ENCODE measurements at regions not wholly inside any gene's neighbourhood (a gene's known extent, or its start where the extent isn't known, plus 50 kb on each side); places are given as distances from the start of the nearest gene placed in this dataset.

GRCh38 chr4:62471021-62471420 lies 1270.9 kb downstream of the ADGRL3 start:
- H3K36me3 Mint-ChIP-seq (ENCODE audit: low read depth), result no peaks in the 10 kb centered on the region

DNA sequence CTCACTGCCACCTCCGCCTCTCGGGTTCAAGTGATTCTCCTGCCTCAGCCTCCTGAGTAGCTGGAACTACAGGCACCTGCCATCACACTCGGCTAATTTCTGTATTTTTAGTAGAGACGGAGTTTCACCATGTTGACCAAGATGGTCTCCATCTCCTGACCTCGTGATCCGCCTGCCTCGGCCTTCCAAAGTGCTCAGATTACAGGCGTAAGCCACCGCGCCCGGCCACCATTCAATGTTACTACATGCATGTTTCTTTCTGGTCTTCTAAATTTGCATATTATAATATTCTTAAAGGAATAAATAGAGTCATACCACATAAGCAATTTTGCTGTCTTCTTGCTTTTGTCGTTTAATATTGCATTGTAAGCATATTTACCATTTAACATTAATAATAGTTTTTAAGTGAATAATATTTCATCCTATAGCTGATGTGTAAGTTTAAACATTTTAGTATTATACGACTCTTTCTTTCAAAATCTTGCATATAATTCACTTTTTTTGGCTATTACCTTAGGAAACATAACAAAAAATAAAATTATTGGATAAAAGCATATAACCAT lies 1270.4 kb downstream of the ADGRL3 start:
- Mint-ChIP-seq H3K4me3 (no peak overlapping the region), H3K27ac (no peak overlapping the region), H3K27me3 (no peaks in the 10 kb centered on the region), H3K4me1 (no peaks in the 10 kb centered on the region), H3K9me3 (ENCODE audit: low read depth) (peaks cover 15% of the 10 kb centered on the region), H3K36me3 (ENCODE audit: low read depth) (no peaks in the 10 kb centered on the region)
- intact Hi-C loops (cut with DNase I, micrococcal nuclease), result no loop called here
- CTCF ChIA-PET, result no interaction called here
- no peak for DNase-seq
- ATAC-seq, result no peak
- POLR2A ChIA-PET, result no interaction called here

More at GRCh38 chr4:62471021-62471420, 1270.9 kb downstream of the ADGRL3 start:
- Mint-ChIP-seq H3K27ac (no peak overlapping the region), H3K4me3 (no peak overlapping the region), H3K4me1 (no peaks in the 10 kb centered on the region), H3K27me3 (no peaks in the 10 kb centered on the region), H3K9me3 (ENCODE audit: low read depth) (peaks cover 12% of the 10 kb centered on the region)
- ChIA-PET POLR2A (no interaction called here), CTCF (no interaction called here)
- intact Hi-C loops (cut with DNase I, micrococcal nuclease), result no loop called here
- no peak for DNase-seq
- no peak for ATAC-seq

GRCh38 chr4:62470020-62470419 lies 1269.9 kb downstream of the ADGRL3 start:
- H3K9me3 Mint-ChIP-seq (ENCODE audit: low read depth), result peaks cover 15% of the 10 kb centered on the region
- H3K4me1 Mint-ChIP-seq, result no peaks in the 10 kb centered on the region
- POLR2A ChIA-PET, result no interaction called here
- DNase-seq (no peak), ATAC-seq (no peak)
- no peak overlapping the region for H3K27ac Mint-ChIP-seq
- H3K27me3 Mint-ChIP-seq, result no peaks in the 10 kb centered on the region
- intact Hi-C loops (cut with DNase I, micrococcal nuclease), result no loop called here
- no peak overlapping the region for H3K4me3 Mint-ChIP-seq
- no peaks in the 10 kb centered on the region for H3K36me3 Mint-ChIP-seq (ENCODE audit: low read depth)
- CTCF ChIA-PET, result no interaction called here

DNA sequence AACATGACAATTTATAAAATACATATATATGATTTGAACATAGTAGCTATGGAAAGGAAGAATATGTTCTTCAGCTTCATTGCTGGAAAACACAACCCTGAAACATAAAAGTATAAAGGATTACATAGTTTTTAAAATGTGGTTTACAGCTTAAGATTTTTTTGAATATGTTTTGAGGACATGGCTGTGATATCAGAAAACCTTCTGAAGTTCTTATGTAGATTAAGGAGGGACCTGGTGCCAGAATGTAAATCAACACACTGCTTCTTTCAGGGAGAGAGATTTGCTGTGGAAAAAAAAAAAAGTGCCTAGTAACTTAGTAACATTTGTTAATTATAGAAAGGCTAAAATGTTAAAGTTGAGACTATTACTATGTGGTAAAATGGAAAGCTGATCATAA lies 1261.8 kb downstream of the ADGRL3 start:
- Mint-ChIP-seq H3K4me1 (no peaks in the 10 kb centered on the region), H3K27me3 (no peaks in the 10 kb centered on the region), H3K9me3 (ENCODE audit: low read depth) (peaks cover 21% of the 10 kb centered on the region), H3K4me3 (no peak overlapping the region), H3K36me3 (ENCODE audit: low read depth) (no peaks in the 10 kb centered on the region), H3K27ac (no peak overlapping the region)
- ATAC-seq, result no peak
- CTCF ChIA-PET, result no interaction called here
- POLR2A ChIA-PET, result no interaction called here
- intact Hi-C loops (cut with DNase I, micrococcal nuclease), result no loop called here
- DNase-seq, result no peak

DNA sequence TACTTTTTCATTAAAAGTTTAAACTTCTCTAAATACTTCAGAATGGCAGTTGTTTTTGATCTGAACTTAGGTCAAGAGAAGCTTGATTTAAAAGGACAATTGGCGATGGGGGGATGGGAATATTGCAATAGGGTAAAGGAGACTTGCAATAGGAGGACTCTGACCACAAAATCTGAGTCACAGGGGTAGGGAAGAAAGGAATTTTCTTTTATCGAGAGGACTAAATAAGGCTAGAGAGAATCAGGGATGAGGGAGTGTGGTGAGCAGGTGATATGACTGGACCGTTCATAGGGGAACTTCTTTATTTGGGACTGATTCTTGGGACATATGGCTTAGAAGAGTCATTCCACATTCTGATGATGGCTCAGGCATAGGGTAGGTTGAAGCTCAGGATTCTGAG lies 1260.2 kb downstream of the ADGRL3 start:
- H3K4me1 Mint-ChIP-seq, result no peaks in the 10 kb centered on the region
- POLR2A ChIA-PET, result no interaction called here
- H3K36me3 Mint-ChIP-seq (ENCODE audit: low read depth), result no peaks in the 10 kb centered on the region
- intact Hi-C loops (cut with DNase I, micrococcal nuclease), result no loop called here
- DNase-seq, result no peak
- CTCF ChIA-PET, result no interaction called here
- no peaks in the 10 kb centered on the region for H3K27me3 Mint-ChIP-seq
- no peak for ATAC-seq
- peaks cover 14% of the 10 kb centered on the region for H3K9me3 Mint-ChIP-seq (ENCODE audit: low read depth)
- H3K27ac Mint-ChIP-seq, result no peak overlapping the region
- H3K4me3 Mint-ChIP-seq, result no peak overlapping the region

DNA sequence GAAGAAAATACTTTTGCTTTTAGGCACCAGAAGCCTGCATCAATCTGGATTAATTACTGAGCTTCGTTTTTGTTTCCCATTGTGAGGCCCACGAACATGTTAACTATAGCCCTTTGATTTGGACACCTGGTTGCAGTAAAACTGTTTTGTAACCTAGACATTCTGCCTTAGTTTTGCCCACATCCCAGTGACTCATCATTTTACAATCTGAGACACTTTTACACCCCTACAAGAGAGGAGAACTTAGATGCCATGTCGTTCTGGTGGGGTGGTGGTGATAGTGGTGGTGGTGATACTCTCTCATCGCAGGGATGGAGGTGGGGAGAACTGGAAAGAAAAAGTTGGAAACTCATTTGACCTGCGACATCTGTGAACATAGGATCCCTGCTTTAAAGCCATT lies 1257.2 kb downstream of the ADGRL3 start:
- ChIA-PET POLR2A (no interaction called here), CTCF (no interaction called here)
- no peaks in the 10 kb centered on the region for H3K27me3 Mint-ChIP-seq
- H3K9me3 Mint-ChIP-seq (ENCODE audit: low read depth), result peaks cover 9% of the 10 kb centered on the region
- H3K4me1 Mint-ChIP-seq, result no peaks in the 10 kb centered on the region
- H3K27ac Mint-ChIP-seq, result no peak overlapping the region
- no peak for ATAC-seq
- H3K4me3 Mint-ChIP-seq, result no peak overlapping the region
- no peaks in the 10 kb centered on the region for H3K36me3 Mint-ChIP-seq (ENCODE audit: low read depth)
- intact Hi-C loops (cut with DNase I, micrococcal nuclease), result no loop called here
- DNase-seq, result no peak

GRCh38 chr4:62455871-62456270 lies 1255.7 kb downstream of the ADGRL3 start:
- intact Hi-C loops (cut with DNase I, micrococcal nuclease), result no loop called here
- no peaks in the 10 kb centered on the region for H3K27me3 Mint-ChIP-seq
- peaks cover 9% of the 10 kb centered on the region for H3K9me3 Mint-ChIP-seq (ENCODE audit: low read depth)
- ChIA-PET CTCF (no interaction called here), POLR2A (no interaction called here)
- no peak overlapping the region for H3K4me3 Mint-ChIP-seq
- DNase-seq (no peak), ATAC-seq (no peak)
- H3K4me1 Mint-ChIP-seq, result no peaks in the 10 kb centered on the region
- no peaks in the 10 kb centered on the region for H3K36me3 Mint-ChIP-seq (ENCODE audit: low read depth)
- H3K27ac Mint-ChIP-seq, result no peak overlapping the region

DNA sequence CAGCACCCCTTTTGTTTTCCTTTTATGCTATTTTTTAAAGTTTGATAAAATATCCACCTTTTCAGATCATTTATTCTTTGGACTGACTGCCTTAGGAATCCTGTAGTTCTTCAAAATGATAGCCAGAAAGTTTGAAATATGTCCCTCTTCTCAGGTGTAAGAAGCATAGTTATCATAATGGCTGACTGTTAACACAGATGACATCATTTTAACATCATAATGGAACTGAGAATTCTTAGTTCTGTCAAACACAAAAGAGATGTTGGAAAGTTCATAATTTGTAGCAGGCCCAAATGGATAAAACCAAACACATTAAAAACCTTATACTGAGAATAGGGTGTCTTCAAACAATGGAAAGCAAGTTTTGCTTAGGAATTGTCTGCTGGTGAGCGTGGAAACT lies 1254.4 kb downstream of the ADGRL3 start:
- no peaks in the 10 kb centered on the region for H3K36me3 Mint-ChIP-seq (ENCODE audit: low read depth)
- ChIA-PET POLR2A (no interaction called here), CTCF (no interaction called here)
- intact Hi-C loops (cut with DNase I, micrococcal nuclease), result no loop called here
- no peaks in the 10 kb centered on the region for H3K27me3 Mint-ChIP-seq
- H3K27ac Mint-ChIP-seq, result no peak overlapping the region
- ATAC-seq (no peak), DNase-seq (no peak)
- H3K4me1 Mint-ChIP-seq, result no peaks in the 10 kb centered on the region
- H3K9me3 Mint-ChIP-seq (ENCODE audit: low read depth), result peaks cover 6% of the 10 kb centered on the region
- no peak overlapping the region for H3K4me3 Mint-ChIP-seq

DNA sequence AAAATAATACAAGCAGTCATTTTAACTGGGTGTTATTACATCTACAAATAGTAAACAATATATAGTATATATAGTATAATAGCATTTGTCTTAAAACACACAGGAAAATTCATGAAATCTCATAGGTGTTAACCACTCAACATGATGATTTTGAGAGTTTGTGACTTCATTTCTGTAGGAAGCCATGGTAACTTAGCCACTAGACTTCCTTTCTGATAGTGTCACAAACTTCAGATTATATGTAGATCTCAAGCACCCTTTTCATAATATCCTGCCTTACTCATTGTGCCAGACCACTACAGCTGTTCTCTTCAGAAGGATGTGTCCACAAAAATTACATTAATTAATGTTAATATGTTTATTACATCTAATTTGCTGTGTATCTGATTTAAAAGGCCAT lies 1250.6 kb downstream of the ADGRL3 start:
- no peak for ATAC-seq
- no peak for DNase-seq
- Mint-ChIP-seq H3K36me3 (ENCODE audit: low read depth) (no peaks in the 10 kb centered on the region), H3K9me3 (ENCODE audit: low read depth) (peaks cover 2% of the 10 kb centered on the region), H3K4me3 (no peak overlapping the region), H3K27ac (no peak overlapping the region), H3K4me1 (no peaks in the 10 kb centered on the region), H3K27me3 (no peaks in the 10 kb centered on the region)
- ChIA-PET CTCF (no interaction called here), POLR2A (no interaction called here)
- intact Hi-C loops (cut with DNase I, micrococcal nuclease), result no loop called here

DNA sequence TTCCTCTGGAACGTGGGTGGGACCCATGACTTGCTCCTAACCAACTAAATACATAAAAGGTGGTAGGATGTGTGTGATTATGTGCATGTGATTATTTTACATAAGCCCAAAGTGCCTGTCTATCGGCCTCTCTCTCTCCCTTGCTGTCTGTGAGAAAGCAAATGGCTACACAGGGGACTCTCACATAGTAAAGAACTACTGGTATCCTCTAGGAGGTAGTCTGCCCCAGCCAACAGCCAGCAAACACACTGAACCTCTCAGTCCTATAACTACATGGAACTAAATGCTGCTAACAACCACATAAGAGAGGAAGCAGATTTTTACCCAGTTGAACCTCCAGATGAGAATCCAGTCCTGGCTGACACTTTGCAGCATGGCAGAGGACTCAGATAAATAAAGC lies 1249.4 kb downstream of the ADGRL3 start:
- ATAC-seq (no peak), DNase-seq (no peak)
- CTCF ChIA-PET, result no interaction called here
- intact Hi-C loops (cut with DNase I, micrococcal nuclease), result no loop called here
- Mint-ChIP-seq H3K4me3 (no peak overlapping the region), H3K4me1 (no peaks in the 10 kb centered on the region), H3K9me3 (ENCODE audit: low read depth) (peaks cover 2% of the 10 kb centered on the region), H3K27me3 (no peaks in the 10 kb centered on the region), H3K36me3 (ENCODE audit: low read depth) (no peaks in the 10 kb centered on the region), H3K27ac (no peak overlapping the region)
- POLR2A ChIA-PET, result no interaction called here

DNA sequence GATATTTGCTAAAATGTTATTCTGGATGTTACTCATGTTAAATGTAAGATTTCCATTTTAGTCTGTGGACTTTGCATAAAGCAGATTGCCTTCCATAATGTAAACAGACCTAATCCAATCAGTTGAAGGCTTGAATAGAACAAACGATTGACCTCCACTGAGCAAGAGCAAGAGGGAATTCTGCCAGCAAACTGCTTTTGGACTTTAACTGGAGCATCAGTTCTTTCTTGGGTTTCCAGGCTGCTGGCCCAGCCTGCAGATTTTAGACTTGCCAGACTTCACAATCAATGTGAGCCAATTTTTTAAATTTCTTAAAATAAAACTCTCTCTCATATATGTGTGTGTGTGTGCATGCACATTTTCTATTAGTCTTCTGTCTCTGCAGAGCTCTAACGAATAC lies 1248.8 kb downstream of the ADGRL3 start:
- Mint-ChIP-seq H3K4me1 (no peaks in the 10 kb centered on the region), H3K27ac (no peak overlapping the region), H3K9me3 (ENCODE audit: low read depth) (peaks cover 5% of the 10 kb centered on the region), H3K36me3 (ENCODE audit: low read depth) (no peaks in the 10 kb centered on the region), H3K4me3 (no peak overlapping the region), H3K27me3 (no peaks in the 10 kb centered on the region)
- POLR2A ChIA-PET, result no interaction called here
- DNase-seq (no peak), ATAC-seq (no peak)
- intact Hi-C loops (cut with DNase I, micrococcal nuclease), result no loop called here
- CTCF ChIA-PET, result no interaction called here

GRCh38 chr4:62439051-62439450 lies 1238.9 kb downstream of the ADGRL3 start:
- no peak overlapping the region for H3K4me3 Mint-ChIP-seq

DNA sequence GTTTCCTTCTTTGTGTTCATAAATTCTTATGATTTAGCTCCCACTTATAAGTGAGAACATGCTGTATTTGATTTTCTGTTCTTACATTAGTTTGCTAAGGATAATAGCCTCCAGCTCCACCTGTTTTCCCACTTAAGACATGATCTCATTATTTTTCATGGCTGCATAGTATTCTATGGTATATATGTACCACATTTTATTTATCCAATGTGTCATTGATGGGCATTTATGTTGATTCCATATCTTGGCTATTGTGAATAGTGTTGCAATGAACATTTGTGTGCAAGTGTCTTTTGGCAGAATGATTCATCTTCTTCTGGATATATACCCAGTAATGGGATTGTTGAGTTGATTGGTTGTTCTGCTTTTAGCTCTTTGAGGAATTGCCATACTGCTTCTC lies 1234.8 kb downstream of the ADGRL3 start:
- H3K9me3 Mint-ChIP-seq (ENCODE audit: low read depth), result peaks cover 27% of the 10 kb centered on the region
- intact Hi-C loops (cut with DNase I, micrococcal nuclease), result no loop called here

More at GRCh38 chr4:62439051-62439450, 1238.9 kb downstream of the ADGRL3 start:
- DNase-seq, result no peak
- peaks cover 31% of the 10 kb centered on the region for H3K9me3 Mint-ChIP-seq (ENCODE audit: low read depth)
- ChIA-PET POLR2A (no interaction called here), CTCF (no interaction called here)
- peaks cover 4% of the 10 kb centered on the region for H3K36me3 Mint-ChIP-seq (ENCODE audit: low read depth)
- intact Hi-C loops (cut with DNase I, micrococcal nuclease), result no loop called here
- no peak for ATAC-seq
- no peak overlapping the region for H3K27ac Mint-ChIP-seq
- no peaks in the 10 kb centered on the region for H3K4me1 Mint-ChIP-seq
- H3K27me3 Mint-ChIP-seq, result no peaks in the 10 kb centered on the region

More for the DNA sequence above, 1234.8 kb downstream of the ADGRL3 start:
- DNase-seq (no peak), ATAC-seq (no peak)
- peaks cover 4% of the 10 kb centered on the region for H3K36me3 Mint-ChIP-seq (ENCODE audit: low read depth)
- H3K4me1 Mint-ChIP-seq, result no peaks in the 10 kb centered on the region
- H3K27me3 Mint-ChIP-seq, result no peaks in the 10 kb centered on the region
- H3K27ac Mint-ChIP-seq, result no peak overlapping the region
- CTCF ChIA-PET, result no interaction called here
- POLR2A ChIA-PET, result no interaction called here
- no peak overlapping the region for H3K4me3 Mint-ChIP-seq

All from activated CD4-positive, alpha-beta T cell treated with anti-CD3 and anti-CD28 coated beads for 36 hours (primary cell).